ENCODE measurements at regions not wholly inside any gene's neighbourhood (a gene's known extent, or its start where the extent isn't known, plus 50 kb on each side); places are given as distances from the start of the nearest gene placed in this dataset.
A peak's percentile ranks its signal among the peaks of the same experiment; 100 is the strongest.
"Not testable (repeated sequence)": the region's sequence is repeated elsewhere in the genome, so short reads cannot be mapped to it uniquely, and the experiment has no call there.

- H3K4me1 ChIP-seq (ENCODE audit: control insufficient read depth, insufficient read depth, low read length); H3K27ac ChIP-seq (ENCODE audit: low read depth, low read length); H3K9me3 ChIP-seq (ENCODE audit: control insufficient read depth, insufficient read depth, low read length); H3K4me3 ChIP-seq (ENCODE audit: low read depth, low read length); H3K36me3 ChIP-seq (ENCODE audit: control insufficient read depth, insufficient read depth, low read length); H3K27me3 ChIP-seq (ENCODE audit: control insufficient read depth, insufficient read depth, low read length): not testable (repeated sequence)
- WGBS (ENCODE audit: insufficient coverage), result 20% methylated on average over 3 of the region's 24 CpGs
- peak in 1 of 6 donors; percentile 0 for DNase-seq (ENCODE audit: low read depth in 4 of 6, low spot score in 6 of 6)
Observed at GRCh38 chr21:6125549-6126240, 4395.7 kb upstream of the TPTE start.

GRCh38 chr21:6126976-6127732 lies 4394.2 kb upstream of the TPTE start:
- H3K9me3 ChIP-seq (ENCODE audit: control insufficient read depth, insufficient read depth, low read length); H3K4me3 ChIP-seq (ENCODE audit: low read depth, low read length); H3K27me3 ChIP-seq (ENCODE audit: control insufficient read depth, insufficient read depth, low read length); H3K4me1 ChIP-seq (ENCODE audit: control insufficient read depth, insufficient read depth, low read length); DNase-seq (ENCODE audit: low read depth in 4 of 6, low spot score in 6 of 6); H3K27ac ChIP-seq (ENCODE audit: low read depth, low read length); H3K36me3 ChIP-seq (ENCODE audit: control insufficient read depth, insufficient read depth, low read length): not testable (repeated sequence)
- WGBS (ENCODE audit: insufficient coverage), result 90% methylated on average over 8 of the region's 43 CpGs

GRCh38 chr21:6130734-6131133 lies 4390.6 kb upstream of the TPTE start:
- not testable (repeated sequence) for H3K9me3 ChIP-seq (ENCODE audit: control insufficient read depth, insufficient read depth, low read length); H3K4me3 ChIP-seq (ENCODE audit: low read depth, low read length); H3K27me3 ChIP-seq (ENCODE audit: control insufficient read depth, insufficient read depth, low read length); DNase-seq (ENCODE audit: low read depth in 4 of 6, low spot score in 6 of 6); H3K36me3 ChIP-seq (ENCODE audit: control insufficient read depth, insufficient read depth, low read length); H3K27ac ChIP-seq (ENCODE audit: low read depth, low read length); H3K4me1 ChIP-seq (ENCODE audit: control insufficient read depth, insufficient read depth, low read length)
- WGBS (ENCODE audit: insufficient coverage), result no CpG with 5 or more reads among the region's 13 CpGs

- H3K4me1 ChIP-seq (ENCODE audit: control insufficient read depth, insufficient read depth, low read length); H3K36me3 ChIP-seq (ENCODE audit: control insufficient read depth, insufficient read depth, low read length); DNase-seq (ENCODE audit: low read depth in 4 of 6, low spot score in 6 of 6); H3K4me3 ChIP-seq (ENCODE audit: low read depth, low read length); H3K9me3 ChIP-seq (ENCODE audit: control insufficient read depth, insufficient read depth, low read length); H3K27ac ChIP-seq (ENCODE audit: low read depth, low read length); H3K27me3 ChIP-seq (ENCODE audit: control insufficient read depth, insufficient read depth, low read length): not testable (repeated sequence)
- WGBS (ENCODE audit: insufficient coverage), result no CpG with 5 or more reads among the region's 11 CpGs
Observed at GRCh38 chr21:6133373-6133772, 4388.0 kb upstream of the TPTE start.

GRCh38 chr21:6133852-6134630 lies 4387.3 kb upstream of the TPTE start:
- not testable (repeated sequence) for H3K36me3 ChIP-seq (ENCODE audit: control insufficient read depth, insufficient read depth, low read length); H3K27me3 ChIP-seq (ENCODE audit: control insufficient read depth, insufficient read depth, low read length); H3K4me1 ChIP-seq (ENCODE audit: control insufficient read depth, insufficient read depth, low read length); DNase-seq (ENCODE audit: low read depth in 4 of 6, low spot score in 6 of 6); H3K4me3 ChIP-seq (ENCODE audit: low read depth, low read length); H3K27ac ChIP-seq (ENCODE audit: low read depth, low read length); H3K9me3 ChIP-seq (ENCODE audit: control insufficient read depth, insufficient read depth, low read length)
- WGBS (ENCODE audit: insufficient coverage), result no CpG with 5 or more reads among the region's 22 CpGs

- H3K4me3 ChIP-seq (ENCODE audit: low read depth, low read length); H3K4me1 ChIP-seq (ENCODE audit: control insufficient read depth, insufficient read depth, low read length); DNase-seq (ENCODE audit: low read depth in 4 of 6, low spot score in 6 of 6); H3K9me3 ChIP-seq (ENCODE audit: control insufficient read depth, insufficient read depth, low read length); H3K27ac ChIP-seq (ENCODE audit: low read depth, low read length); H3K36me3 ChIP-seq (ENCODE audit: control insufficient read depth, insufficient read depth, low read length); H3K27me3 ChIP-seq (ENCODE audit: control insufficient read depth, insufficient read depth, low read length): not testable (repeated sequence)
- no CpG with 5 or more reads among the region's 11 CpGs for WGBS (ENCODE audit: insufficient coverage)
Observed at GRCh38 chr21:6136732-6137131, 4384.7 kb upstream of the TPTE start.

- not testable (repeated sequence) for H3K4me1 ChIP-seq (ENCODE audit: control insufficient read depth, insufficient read depth, low read length); H3K9me3 ChIP-seq (ENCODE audit: control insufficient read depth, insufficient read depth, low read length); H3K36me3 ChIP-seq (ENCODE audit: control insufficient read depth, insufficient read depth, low read length); DNase-seq (ENCODE audit: low read depth in 4 of 6, low spot score in 6 of 6); H3K27ac ChIP-seq (ENCODE audit: low read depth, low read length); H3K27me3 ChIP-seq (ENCODE audit: control insufficient read depth, insufficient read depth, low read length); H3K4me3 ChIP-seq (ENCODE audit: low read depth, low read length)
- no CpG with 5 or more reads among the region's 46 CpGs for WGBS (ENCODE audit: insufficient coverage)
Observed at GRCh38 chr21:6138244-6139136, 4382.9 kb upstream of the TPTE start.

- WGBS (ENCODE audit: insufficient coverage), result no CpG with 5 or more reads among the region's 10 CpGs
- not testable (repeated sequence) for H3K9me3 ChIP-seq (ENCODE audit: control insufficient read depth, insufficient read depth, low read length); H3K36me3 ChIP-seq (ENCODE audit: control insufficient read depth, insufficient read depth, low read length); H3K27ac ChIP-seq (ENCODE audit: low read depth, low read length); H3K27me3 ChIP-seq (ENCODE audit: control insufficient read depth, insufficient read depth, low read length); H3K4me1 ChIP-seq (ENCODE audit: control insufficient read depth, insufficient read depth, low read length); DNase-seq (ENCODE audit: low read depth in 4 of 6, low spot score in 6 of 6); H3K4me3 ChIP-seq (ENCODE audit: low read depth, low read length)
Observed at GRCh38 chr21:6139331-6139730, 4382.1 kb upstream of the TPTE start.

- H3K27ac ChIP-seq (ENCODE audit: low read depth, low read length); H3K27me3 ChIP-seq (ENCODE audit: control insufficient read depth, insufficient read depth, low read length); H3K4me3 ChIP-seq (ENCODE audit: low read depth, low read length); H3K4me1 ChIP-seq (ENCODE audit: control insufficient read depth, insufficient read depth, low read length); DNase-seq (ENCODE audit: low read depth in 4 of 6, low spot score in 6 of 6); H3K9me3 ChIP-seq (ENCODE audit: control insufficient read depth, insufficient read depth, low read length); H3K36me3 ChIP-seq (ENCODE audit: control insufficient read depth, insufficient read depth, low read length): not testable (repeated sequence)
- WGBS (ENCODE audit: insufficient coverage), result no CpG with 5 or more reads among the region's 3 CpGs
Observed at GRCh38 chr21:6139862-6140261, 4381.5 kb upstream of the TPTE start.

All from spinal cord (tissue), 9 donors.